BLaER1 (cell line): ENCODE measurements at regions not wholly inside any gene's neighbourhood (a gene's known extent, or its start where the extent isn't known, plus 50 kb on each side); places are given as distances from the start of the nearest gene placed in this dataset.
"Not testable (repeated sequence)": the region's sequence is repeated elsewhere in the genome, so short reads cannot be mapped to it uniquely, and the experiment has no call there.

Experiments used
- H3K27ac ChIP-seq: shearing (Covaris generic); formaldehyde crosslinking; 2 replicates; pipeline ENCODE4 v1.8.1; 2022
- H3K27me3 ChIP-seq: shearing (Covaris generic); formaldehyde crosslinking; 2 replicates; pipeline ENCODE4 v1.8.1; 2022
- H3K36me3 ChIP-seq: shearing (Covaris generic); formaldehyde crosslinking; 2 replicates; pipeline ENCODE4 v1.8.1; 2022
- H3K4me1 ChIP-seq: shearing (Covaris generic); formaldehyde crosslinking; 2 replicates; pipeline ENCODE4 v1.8.1; 2022
- H3K4me2 ChIP-seq: shearing (Covaris generic); formaldehyde crosslinking; 2 replicates; pipeline ENCODE4 v1.8.1; 2022
- H3K4me3 ChIP-seq: shearing (Covaris generic); formaldehyde crosslinking; 2 replicates; pipeline ENCODE4 v1.8.1; 2022
- H3K9ac ChIP-seq: shearing (Covaris generic); formaldehyde crosslinking; 2 replicates; pipeline ENCODE4 v1.8.1; 2022
- H3K9me3 ChIP-seq: shearing (Covaris generic); formaldehyde crosslinking; 2 replicates; pipeline ENCODE4 v1.8.1; 2022
- H4K20me1 ChIP-seq: shearing (Covaris generic); formaldehyde crosslinking; 2 replicates; pipeline ENCODE4 v1.8.1; 2022
- Cebpa-rat ChIP-seq: shearing (Covaris generic); IDR thresholded peaks from 2 replicates; pipeline ENCODE4 v1.8.1; 2022

GRCh38 chr4:79163981-79164490, 161.8 kb downstream of the NAA11 start:
- H3K4me2 ChIP-seq: no peak overlapping the region
- no peaks in the 10 kb centered on the region for H3K4me1 ChIP-seq
- no peaks in the 10 kb centered on the region for H3K9me3 ChIP-seq
- no peak overlapping the region for H3K9ac ChIP-seq
- TF ChIP-seq Cebpa-rat: no peak
- H3K27me3 ChIP-seq: no peaks in the 10 kb centered on the region
- H3K36me3 ChIP-seq: no peaks in the 10 kb centered on the region
- H3K27ac ChIP-seq: no peak overlapping the region
- H4K20me1 ChIP-seq: no peaks in the 10 kb centered on the region
- no peak overlapping the region for H3K4me3 ChIP-seq

- H3K9me3 ChIP-seq: no peaks in the 10 kb centered on the region
- H3K4me3 ChIP-seq: no peak overlapping the region
- no peaks in the 10 kb centered on the region for H3K4me1 ChIP-seq
- no peak overlapping the region for H3K27ac ChIP-seq
- no peaks in the 10 kb centered on the region for H3K36me3 ChIP-seq
- H3K27me3 ChIP-seq: no peaks in the 10 kb centered on the region
- no peak overlapping the region for H3K9ac ChIP-seq
- no peaks in the 10 kb centered on the region for H4K20me1 ChIP-seq
- no peak for TF ChIP-seq Cebpa-rat
- H3K4me2 ChIP-seq: no peak overlapping the region
Observed at GRCh38 chr4:79160962-79161361, 164.9 kb downstream of the NAA11 start.

DNA sequence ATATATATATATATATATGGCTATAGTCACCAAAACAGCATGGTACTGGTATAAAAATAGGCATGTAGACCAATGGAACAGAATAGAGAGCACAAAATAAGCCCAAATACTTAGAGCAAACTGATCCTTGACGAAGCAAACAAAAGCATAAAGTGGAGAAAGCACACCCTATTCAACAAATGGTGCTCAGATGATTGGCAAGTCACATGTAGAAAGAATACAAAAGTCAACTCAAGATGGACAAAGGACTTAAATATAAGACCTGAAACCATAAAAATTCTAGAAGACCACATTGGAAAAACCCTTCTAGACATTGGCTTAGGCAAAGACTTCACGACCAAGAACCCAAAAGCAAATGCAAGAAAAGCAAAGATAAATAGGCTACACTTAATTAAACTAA, 167.2 kb downstream of the NAA11 start:
- H3K9me3 ChIP-seq, H3K27ac ChIP-seq, H4K20me1 ChIP-seq, H3K9ac ChIP-seq, H3K27me3 ChIP-seq, H3K36me3 ChIP-seq, H3K4me3 ChIP-seq, H3K4me1 ChIP-seq, H3K4me2 ChIP-seq: not testable (repeated sequence)

DNA sequence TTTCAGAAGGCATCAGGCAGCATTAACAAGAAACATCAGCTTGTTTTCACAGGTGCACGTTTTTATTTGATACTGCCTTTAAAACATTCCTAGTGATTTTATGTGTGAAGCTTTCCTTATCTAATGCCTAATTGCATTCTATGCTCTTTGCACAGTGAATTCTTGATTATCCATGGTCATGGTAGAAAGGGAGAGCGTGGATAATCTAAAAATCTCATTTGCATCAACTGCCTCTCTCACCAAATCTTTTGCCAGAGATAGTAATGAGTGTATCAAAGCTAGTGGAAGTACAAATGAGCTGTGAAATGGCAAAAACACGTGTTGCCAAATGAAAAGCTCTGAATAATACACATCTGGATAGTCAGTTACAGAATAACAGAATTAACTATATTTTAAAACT, 170.5 kb downstream of the NAA11 start:
- no peaks in the 10 kb centered on the region for H3K27me3 ChIP-seq
- no peaks in the 10 kb centered on the region for H3K4me1 ChIP-seq
- H3K4me2 ChIP-seq: no peak overlapping the region
- no peak overlapping the region for H3K27ac ChIP-seq
- no peaks in the 10 kb centered on the region for H4K20me1 ChIP-seq
- no peak for TF ChIP-seq Cebpa-rat
- H3K9ac ChIP-seq: no peak overlapping the region
- no peaks in the 10 kb centered on the region for H3K36me3 ChIP-seq
- H3K9me3 ChIP-seq: peaks cover 5% of the 10 kb centered on the region; the same call in 1 of the 2 replicates
- H3K4me3 ChIP-seq: no peak overlapping the region

GRCh38 chr4:79150820-79151416, 174.9 kb downstream of the NAA11 start:
- Histone ChIP-seq H3K4me3 (no peak overlapping the region), H3K36me3 (no peaks in the 10 kb centered on the region), H3K9me3 (peaks cover 5% of the 10 kb centered on the region; the same call in 1 of the 2 replicates), H3K27ac (no peak overlapping the region), H3K4me1 (no peaks in the 10 kb centered on the region), H3K4me2 (no peak overlapping the region), H3K27me3 (no peaks in the 10 kb centered on the region), H3K9ac (no peak overlapping the region), H4K20me1 (no peaks in the 10 kb centered on the region)
- no peak for TF ChIP-seq Cebpa-rat

DNA sequence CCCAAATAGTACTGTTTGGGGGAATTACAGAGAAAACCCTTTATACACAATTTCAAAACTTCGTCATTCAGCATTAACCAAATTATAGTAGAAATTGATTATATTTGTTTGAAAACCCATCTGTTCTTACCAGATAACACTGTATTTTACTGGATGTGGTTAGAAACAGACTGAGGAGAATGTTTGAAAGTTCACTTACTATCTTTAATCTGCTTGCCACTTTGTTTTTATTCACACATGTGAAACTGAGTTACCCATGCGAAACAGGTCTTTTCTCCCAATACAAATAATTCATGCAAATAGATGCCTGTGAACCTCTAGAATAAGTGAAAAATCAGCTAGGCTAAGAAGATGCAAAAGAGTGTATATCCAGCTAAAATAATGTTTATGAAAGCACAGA, 177.5 kb downstream of the NAA11 start:
- no peak for TF ChIP-seq Cebpa-rat
- Histone ChIP-seq H3K9ac (no peak overlapping the region), H4K20me1 (no peaks in the 10 kb centered on the region), H3K36me3 (no peaks in the 10 kb centered on the region), H3K4me1 (no peaks in the 10 kb centered on the region), H3K4me2 (no peak overlapping the region), H3K9me3 (peaks cover 18% of the 10 kb centered on the region), H3K4me3 (no peak overlapping the region), H3K27me3 (no peaks in the 10 kb centered on the region), H3K27ac (no peak overlapping the region)

- Histone ChIP-seq H3K27me3 (no peaks in the 10 kb centered on the region), H3K4me3 (no peak overlapping the region), H3K4me2 (no peak overlapping the region), H4K20me1 (no peaks in the 10 kb centered on the region), H3K9me3 (peaks cover 26% of the 10 kb centered on the region), H3K9ac (no peak overlapping the region), H3K27ac (no peak overlapping the region), H3K36me3 (no peaks in the 10 kb centered on the region), H3K4me1 (no peaks in the 10 kb centered on the region)
- no peak for TF ChIP-seq Cebpa-rat
Observed at GRCh38 chr4:79147251-79147650, 178.6 kb downstream of the NAA11 start.

DNA sequence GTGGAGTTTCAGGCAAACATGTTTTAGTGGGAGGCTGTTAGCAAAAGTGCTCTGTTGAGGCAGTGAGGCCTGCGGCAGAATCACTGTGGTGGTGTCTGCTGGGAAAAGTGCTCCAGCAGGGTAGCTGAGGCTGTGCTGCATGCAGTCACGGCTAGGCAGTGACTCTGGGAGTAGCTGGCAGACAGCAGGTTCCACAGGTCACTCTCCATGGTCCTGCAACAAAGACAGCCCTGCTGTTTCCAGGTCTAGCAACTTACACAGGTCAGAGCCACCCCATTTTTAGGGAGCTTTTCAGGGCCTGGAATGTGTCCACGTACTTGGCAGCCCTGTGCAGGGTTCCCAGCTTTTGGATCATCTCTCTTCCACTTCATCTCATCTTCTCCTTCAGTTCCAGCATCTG, 184.3 kb downstream of the NAA11 start:
- H3K36me3 ChIP-seq: no peaks in the 10 kb centered on the region
- H3K9me3 ChIP-seq: peaks cover 22% of the 10 kb centered on the region
- H3K4me2 ChIP-seq: no peak overlapping the region
- no peaks in the 10 kb centered on the region for H3K27me3 ChIP-seq
- H3K4me1 ChIP-seq: no peaks in the 10 kb centered on the region
- no peaks in the 10 kb centered on the region for H4K20me1 ChIP-seq
- no peak overlapping the region for H3K27ac ChIP-seq
- TF ChIP-seq Cebpa-rat: no peak
- no peak overlapping the region for H3K9ac ChIP-seq
- H3K4me3 ChIP-seq: no peak overlapping the region

GRCh38 chr4:79134767-79135166, 191.1 kb downstream of the NAA11 start:
- no peaks in the 10 kb centered on the region for H4K20me1 ChIP-seq
- no peak overlapping the region for H3K4me2 ChIP-seq
- no peaks in the 10 kb centered on the region for H3K9me3 ChIP-seq

DNA sequence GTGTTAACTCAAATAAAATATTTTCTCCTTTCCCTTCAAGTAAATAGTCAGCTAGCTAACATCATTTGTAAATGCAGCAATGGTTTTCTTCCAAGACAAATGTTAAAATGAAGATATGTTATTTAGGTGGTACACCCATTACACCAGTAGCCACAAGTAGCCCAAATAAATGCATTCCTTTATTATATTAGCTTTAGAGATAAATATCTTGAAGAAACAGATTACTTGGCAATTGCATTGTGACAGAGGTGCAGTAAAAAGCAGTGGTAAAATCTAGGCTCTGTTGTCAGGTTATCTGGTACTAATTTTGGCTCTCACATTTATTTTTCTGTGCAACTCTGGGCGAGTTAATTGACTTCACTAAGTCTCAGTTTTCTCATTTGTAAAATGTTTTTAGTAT, 193.0 kb downstream of the NAA11 start:
- TF ChIP-seq Cebpa-rat: no peak
- Histone ChIP-seq H3K4me1 (no peaks in the 10 kb centered on the region), H3K4me3 (no peak overlapping the region), H3K9me3 (no peaks in the 10 kb centered on the region), H3K9ac (no peak overlapping the region), H4K20me1 (no peaks in the 10 kb centered on the region), H3K4me2 (no peak overlapping the region), H3K27ac (no peak overlapping the region), H3K36me3 (no peaks in the 10 kb centered on the region), H3K27me3 (no peaks in the 10 kb centered on the region)

More at GRCh38 chr4:79134767-79135166, 191.1 kb downstream of the NAA11 start:
- Histone ChIP-seq H3K27me3 (no peaks in the 10 kb centered on the region), H3K4me3 (no peak overlapping the region), H3K9ac (no peak overlapping the region), H3K36me3 (no peaks in the 10 kb centered on the region), H3K27ac (no peak overlapping the region), H3K4me1 (no peaks in the 10 kb centered on the region)
- TF ChIP-seq Cebpa-rat: no peak

DNA sequence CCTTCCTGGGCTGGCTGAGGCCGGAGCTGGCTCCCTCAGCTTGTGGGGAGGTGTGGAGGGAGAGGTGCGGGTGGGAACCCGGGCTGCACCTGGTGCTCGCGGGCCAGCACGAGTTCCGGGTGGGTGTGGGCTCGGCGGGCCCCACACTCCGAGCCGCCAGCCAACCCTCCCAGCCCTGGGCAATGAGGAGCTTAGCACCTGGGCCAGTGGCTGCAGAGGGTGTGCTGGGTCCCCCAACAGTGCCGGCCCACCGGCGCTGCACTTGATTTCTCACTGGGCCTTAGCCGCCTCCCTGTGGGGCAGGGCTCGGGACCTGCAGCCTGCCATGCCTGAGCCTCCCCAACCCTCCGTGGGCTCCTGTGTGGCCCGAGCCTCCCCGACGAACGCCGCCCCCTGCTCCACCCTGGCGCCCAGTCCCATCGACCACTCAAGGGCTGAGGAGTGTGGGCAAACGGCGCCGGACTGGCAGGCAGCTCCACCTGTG, 182.7 kb upstream of the PAQR3 start:
- H3K4me1 ChIP-seq: no peaks in the 10 kb centered on the region
- no peaks in the 10 kb centered on the region for H3K27me3 ChIP-seq
- H3K9me3 ChIP-seq: peaks cover 43% of the 10 kb centered on the region
- H3K4me2 ChIP-seq: no peak overlapping the region
- no peak overlapping the region for H3K27ac ChIP-seq
- TF ChIP-seq Cebpa-rat: no peak
- H3K36me3 ChIP-seq: no peaks in the 10 kb centered on the region
- no peak overlapping the region for H3K9ac ChIP-seq
- no peaks in the 10 kb centered on the region for H4K20me1 ChIP-seq
- no peak overlapping the region for H3K4me3 ChIP-seq
